ENCODE measurements at regions not wholly inside any gene's neighbourhood (a gene's known extent, or its start where the extent isn't known, plus 50 kb on each side); places are given as distances from the start of the nearest gene placed in this dataset.

DNA sequence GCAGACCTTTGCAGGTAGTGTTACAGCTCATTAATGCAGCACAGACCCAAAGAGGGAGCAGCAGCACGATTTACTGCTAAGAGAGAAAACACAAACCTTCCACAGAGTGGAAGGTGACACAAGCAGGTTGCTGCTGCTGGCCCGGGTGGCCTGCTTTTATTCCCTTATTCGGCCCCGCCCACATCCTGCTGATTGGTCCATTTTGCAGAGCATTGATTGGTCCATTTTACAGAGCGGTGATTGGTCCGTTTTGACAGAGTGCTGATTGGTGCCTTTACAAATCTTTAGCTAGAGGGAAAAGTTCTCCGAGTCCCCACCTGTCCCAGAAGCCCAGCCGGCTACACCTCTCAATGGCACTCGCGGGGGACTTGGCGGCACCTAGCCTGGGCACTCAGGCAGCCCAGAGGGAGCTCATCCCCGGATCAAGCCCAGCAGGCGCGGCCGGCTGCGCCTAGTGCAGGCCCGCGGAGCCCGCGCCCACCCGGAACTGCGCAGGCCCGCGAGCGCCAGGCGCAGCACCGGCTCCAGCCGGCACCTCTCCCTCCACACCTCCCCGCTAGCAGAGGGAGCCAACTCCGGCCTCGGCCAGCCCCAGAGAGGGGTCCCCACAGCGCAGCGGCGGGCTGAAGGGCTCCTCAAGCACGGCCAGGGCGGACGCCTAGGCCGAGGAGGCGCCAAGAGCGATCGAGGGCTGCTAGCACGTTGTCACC lies 825.6 kb upstream of the HS6ST1 start:
- DNase-seq (ENCODE audit: low spot score), result no peak
- Histone ChIP-seq H3K4me1 (ENCODE audit: insufficient read depth, poor library complexity, severe bottlenecking) (no peaks in the 10 kb centered on the region), H3K4me3 (ENCODE audit: severe bottlenecking) (no peak overlapping the region), H3K27me3 (ENCODE audit: insufficient read depth, poor library complexity, severe bottlenecking) (no peaks in the 10 kb centered on the region), H3K36me3 (ENCODE audit: low read depth) (no peaks in the 10 kb centered on the region), H3K9me3 (ENCODE audit: severe bottlenecking) (no peaks in the 10 kb centered on the region), H3K27ac (ENCODE audit: poor library complexity, severe bottlenecking) (no peak overlapping the region)
- ATAC-seq (ENCODE audit: low read depth), result no peak
- TF ChIP-seq, protein P1, sequence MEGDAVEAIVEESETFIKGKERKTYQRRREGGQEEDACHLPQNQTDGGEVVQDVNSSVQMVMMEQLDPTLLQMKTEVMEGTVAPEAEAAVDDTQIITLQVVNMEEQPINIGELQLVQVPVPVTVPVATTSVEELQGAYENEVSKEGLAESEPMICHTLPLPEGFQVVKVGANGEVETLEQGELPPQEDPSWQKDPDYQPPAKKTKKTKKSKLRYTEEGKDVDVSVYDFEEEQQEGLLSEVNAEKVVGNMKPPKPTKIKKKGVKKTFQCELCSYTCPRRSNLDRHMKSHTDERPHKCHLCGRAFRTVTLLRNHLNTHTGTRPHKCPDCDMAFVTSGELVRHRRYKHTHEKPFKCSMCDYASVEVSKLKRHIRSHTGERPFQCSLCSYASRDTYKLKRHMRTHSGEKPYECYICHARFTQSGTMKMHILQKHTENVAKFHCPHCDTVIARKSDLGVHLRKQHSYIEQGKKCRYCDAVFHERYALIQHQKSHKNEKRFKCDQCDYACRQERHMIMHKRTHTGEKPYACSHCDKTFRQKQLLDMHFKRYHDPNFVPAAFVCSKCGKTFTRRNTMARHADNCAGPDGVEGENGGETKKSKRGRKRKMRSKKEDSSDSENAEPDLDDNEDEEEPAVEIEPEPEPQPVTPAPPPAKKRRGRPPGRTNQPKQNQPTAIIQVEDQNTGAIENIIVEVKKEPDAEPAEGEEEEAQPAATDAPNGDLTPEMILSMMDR (IDR thresholded peaks at IDR 0.05; ENCODE audit: poor library complexity, severe bottlenecking), result no peak

DNA sequence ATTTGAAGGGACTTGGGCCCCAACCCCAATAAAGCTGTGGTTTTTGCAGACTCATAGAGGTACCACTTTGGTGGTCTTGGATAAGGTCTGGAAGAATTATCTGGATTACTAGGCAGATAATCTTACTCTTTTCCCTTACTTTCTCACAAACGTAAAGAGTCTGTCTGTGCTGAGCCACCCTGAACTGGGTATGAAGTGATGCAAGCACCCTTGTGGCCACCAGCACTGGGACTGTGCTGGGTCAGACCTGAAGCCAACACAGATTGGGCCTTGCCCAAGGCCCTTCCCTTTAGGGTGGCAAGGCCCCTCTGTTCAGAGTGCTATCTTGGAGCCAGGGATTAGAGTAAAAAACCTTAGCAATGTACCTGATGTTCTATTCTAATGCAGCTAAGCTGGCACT lies 827.0 kb upstream of the RAB6C start:
- H3K27me3 ChIP-seq (ENCODE audit: insufficient read depth, poor library complexity, severe bottlenecking), result no peaks in the 10 kb centered on the region
- H3K4me3 ChIP-seq (ENCODE audit: severe bottlenecking), result no peak overlapping the region
- ATAC-seq (ENCODE audit: low read depth) (no peak), DNase-seq (ENCODE audit: low spot score) (no peak)
- no peak overlapping the region for H3K27ac ChIP-seq (ENCODE audit: poor library complexity, severe bottlenecking)
- no peaks in the 10 kb centered on the region for H3K4me1 ChIP-seq (ENCODE audit: insufficient read depth, poor library complexity, severe bottlenecking)
- H3K36me3 ChIP-seq (ENCODE audit: low read depth), result no peaks in the 10 kb centered on the region
- H3K9me3 ChIP-seq (ENCODE audit: severe bottlenecking), result no peaks in the 10 kb centered on the region
- TF ChIP-seq, protein P1 (IDR thresholded peaks at IDR 0.05; ENCODE audit: poor library complexity, severe bottlenecking), result no peak

DNA sequence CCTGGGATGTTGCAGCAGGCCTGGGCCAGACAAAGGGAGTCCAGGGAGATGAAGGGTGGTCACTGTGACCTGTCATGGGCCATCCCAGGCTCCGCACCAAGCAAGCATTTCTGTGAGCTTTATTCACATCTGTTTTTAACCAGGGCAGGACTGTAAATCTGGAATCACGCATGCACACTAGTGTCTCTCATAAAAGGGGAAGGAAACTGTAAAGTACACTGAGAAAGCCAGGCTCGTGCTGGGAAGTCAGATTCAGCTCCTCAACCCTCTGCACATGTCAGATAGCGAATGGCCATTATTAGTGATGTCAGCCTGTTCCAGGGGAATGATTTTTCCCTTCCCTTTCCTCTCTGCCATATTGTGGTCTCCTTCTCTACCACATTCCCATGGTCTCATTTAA lies 818.6 kb upstream of the RAB6C start:
- Histone ChIP-seq H3K4me3 (ENCODE audit: severe bottlenecking) (no peak overlapping the region), H3K4me1 (ENCODE audit: insufficient read depth, poor library complexity, severe bottlenecking) (no peaks in the 10 kb centered on the region), H3K9me3 (ENCODE audit: severe bottlenecking) (no peaks in the 10 kb centered on the region), H3K36me3 (ENCODE audit: low read depth) (no peaks in the 10 kb centered on the region), H3K27me3 (ENCODE audit: insufficient read depth, poor library complexity, severe bottlenecking) (no peaks in the 10 kb centered on the region), H3K27ac (ENCODE audit: poor library complexity, severe bottlenecking) (no peak overlapping the region)
- DNase-seq (ENCODE audit: low spot score) (no peak), ATAC-seq (ENCODE audit: low read depth) (no peak)
- TF ChIP-seq, protein P1 (IDR thresholded peaks at IDR 0.05; ENCODE audit: poor library complexity, severe bottlenecking), result no peak

DNA sequence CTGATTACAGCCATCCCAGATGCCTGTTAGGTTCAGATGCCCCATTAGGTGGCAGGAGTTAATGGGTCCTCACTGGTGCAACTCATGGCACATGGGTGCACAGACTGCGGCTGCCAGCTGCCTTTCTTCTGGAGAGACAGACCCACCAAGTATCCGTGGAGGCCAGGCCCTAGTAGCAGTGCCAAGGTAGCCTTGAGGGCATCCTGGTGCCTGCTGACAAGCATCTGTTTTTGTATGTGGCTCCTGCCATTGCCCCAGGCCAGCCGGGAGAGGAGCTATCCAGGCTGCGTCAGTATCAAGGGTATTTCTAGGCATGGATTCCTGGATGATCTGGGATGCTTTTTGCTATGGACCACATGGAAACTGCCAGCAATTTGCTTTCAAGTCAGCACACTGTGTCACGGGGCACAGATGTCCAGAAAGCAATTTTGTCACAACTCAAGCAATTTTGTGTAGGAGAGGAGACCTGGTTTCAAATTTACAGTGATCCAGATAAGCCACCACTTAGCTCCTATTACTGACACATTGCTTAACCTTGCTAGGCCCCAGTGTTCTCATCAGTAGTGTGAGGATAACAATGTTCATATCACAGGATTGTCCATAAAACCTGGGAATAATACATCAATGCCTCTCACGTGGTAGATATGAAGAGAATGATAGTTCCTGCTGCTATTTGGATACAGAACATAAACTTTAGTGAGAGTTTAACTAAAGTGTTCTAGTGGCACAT lies 815.1 kb upstream of the RAB6C start:
- no peak for DNase-seq (ENCODE audit: low spot score)
- H3K27me3 ChIP-seq (ENCODE audit: insufficient read depth, poor library complexity, severe bottlenecking), result no peaks in the 10 kb centered on the region
- no peaks in the 10 kb centered on the region for H3K36me3 ChIP-seq (ENCODE audit: low read depth)
- H3K9me3 ChIP-seq (ENCODE audit: severe bottlenecking), result no peaks in the 10 kb centered on the region
- H3K4me1 ChIP-seq (ENCODE audit: insufficient read depth, poor library complexity, severe bottlenecking), result no peaks in the 10 kb centered on the region
- H3K27ac ChIP-seq (ENCODE audit: poor library complexity, severe bottlenecking), result no peak overlapping the region
- ATAC-seq (ENCODE audit: low read depth), result no peak
- TF ChIP-seq, protein P1 (IDR thresholded peaks at IDR 0.05; ENCODE audit: poor library complexity, severe bottlenecking), result no peak
- no peak overlapping the region for H3K4me3 ChIP-seq (ENCODE audit: severe bottlenecking)

DNA sequence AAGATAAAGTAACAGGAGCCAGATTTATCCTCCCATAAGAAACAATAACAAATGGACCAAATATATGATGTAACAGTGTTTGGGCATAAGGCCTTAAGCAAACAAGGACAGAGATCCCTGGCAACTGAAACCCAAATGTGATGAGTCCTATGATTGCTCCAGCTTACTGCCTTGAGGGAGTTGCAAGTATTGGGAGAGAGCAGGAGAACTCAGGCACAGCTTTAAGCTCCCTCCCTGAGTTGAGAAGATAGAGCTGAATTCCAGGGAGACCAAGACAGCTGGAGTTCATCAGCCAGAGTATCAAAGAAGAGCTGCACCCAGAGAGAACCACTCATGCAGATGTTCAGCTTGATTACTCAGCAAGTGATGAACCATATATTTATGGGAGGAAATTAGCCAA lies 814.5 kb upstream of the RAB6C start:
- H3K4me3 ChIP-seq (ENCODE audit: severe bottlenecking), result no peak overlapping the region
- H3K4me1 ChIP-seq (ENCODE audit: insufficient read depth, poor library complexity, severe bottlenecking), result no peaks in the 10 kb centered on the region
- TF ChIP-seq, protein P1 (IDR thresholded peaks at IDR 0.05; ENCODE audit: poor library complexity, severe bottlenecking), result no peak
- DNase-seq (ENCODE audit: low spot score) (no peak), ATAC-seq (ENCODE audit: low read depth) (no peak)
- no peaks in the 10 kb centered on the region for H3K27me3 ChIP-seq (ENCODE audit: insufficient read depth, poor library complexity, severe bottlenecking)
- H3K36me3 ChIP-seq (ENCODE audit: low read depth), result no peaks in the 10 kb centered on the region
- H3K27ac ChIP-seq (ENCODE audit: poor library complexity, severe bottlenecking), result no peak overlapping the region
- H3K9me3 ChIP-seq (ENCODE audit: severe bottlenecking), result no peaks in the 10 kb centered on the region
